ENCODE measurements at regions not wholly inside any gene's neighbourhood (a gene's known extent, or its start where the extent isn't known, plus 50 kb on each side); places are given as distances from the start of the nearest gene placed in this dataset.

GRCh38 chr13:84380866-84381265, 498.6 kb upstream of the SLITRK1 start:
- no peak for TF ChIP-seq CTCF (IDR thresholded peaks at IDR 0.05 in 8 of 11, conservative IDR thresholded peaks at IDR 0.05 in 3 of 11)
- TF ChIP-seq POLR2A (IDR thresholded peaks at IDR 0.05), result no peak
- TF ChIP-seq POLR2AphosphoS5 (IDR thresholded peaks at IDR 0.05), result no peak
